Suprapubic skin (tissue), 3 donors: ENCODE measurements at regions not wholly inside any gene's neighbourhood (a gene's known extent, or its start where the extent isn't known, plus 50 kb on each side); places are given as distances from the start of the nearest gene placed in this dataset.

Experiments used
- POLR2A ChIP-seq, 2 donors: fragments of 450-650 bp; IDR thresholded peaks; one replicate each; pipeline ENCODE4 v1.6.1; 2017; ENCODE audit warnings: antibody characterized with exemption in 2 of 2, mild to moderate bottlenecking in 2 of 2, moderate library complexity in 2 of 2
- TF ChIP-seq, protein P1 (sequence below), 2 donors: fragments of 200-600 bp in 1 of 2; fragments of 450-650 bp in 1 of 2; sonication (generic) in 1 of 2; IDR thresholded peaks; one replicate each; pipeline ENCODE4 v1.5.1; 2016 to 2019; ENCODE audit warnings: antibody characterized with exemption in 2 of 2, mild to moderate bottlenecking in 1 of 2, moderate library complexity in 1 of 2

DNA sequence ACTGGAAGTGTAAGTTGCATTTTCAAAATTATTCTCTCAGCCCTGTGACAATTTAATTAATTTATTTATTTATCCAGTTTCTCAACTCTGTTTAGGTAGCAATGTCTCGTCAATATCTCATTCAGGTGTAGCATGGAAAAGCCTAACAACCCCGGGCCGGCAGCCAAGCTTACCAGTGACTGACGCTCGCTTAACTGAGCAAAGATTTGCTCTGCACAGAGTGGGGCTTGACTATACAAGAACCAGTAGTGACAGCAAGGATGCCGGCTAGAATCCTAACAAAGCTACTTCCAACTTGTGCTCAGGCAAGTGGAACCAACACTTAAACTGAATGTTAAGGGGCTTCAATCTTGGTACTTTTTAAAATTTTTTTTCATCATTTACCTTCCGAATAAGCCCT is 80.9 kb upstream of the ESRRG start:
- TF ChIP-seq, protein P1, sequence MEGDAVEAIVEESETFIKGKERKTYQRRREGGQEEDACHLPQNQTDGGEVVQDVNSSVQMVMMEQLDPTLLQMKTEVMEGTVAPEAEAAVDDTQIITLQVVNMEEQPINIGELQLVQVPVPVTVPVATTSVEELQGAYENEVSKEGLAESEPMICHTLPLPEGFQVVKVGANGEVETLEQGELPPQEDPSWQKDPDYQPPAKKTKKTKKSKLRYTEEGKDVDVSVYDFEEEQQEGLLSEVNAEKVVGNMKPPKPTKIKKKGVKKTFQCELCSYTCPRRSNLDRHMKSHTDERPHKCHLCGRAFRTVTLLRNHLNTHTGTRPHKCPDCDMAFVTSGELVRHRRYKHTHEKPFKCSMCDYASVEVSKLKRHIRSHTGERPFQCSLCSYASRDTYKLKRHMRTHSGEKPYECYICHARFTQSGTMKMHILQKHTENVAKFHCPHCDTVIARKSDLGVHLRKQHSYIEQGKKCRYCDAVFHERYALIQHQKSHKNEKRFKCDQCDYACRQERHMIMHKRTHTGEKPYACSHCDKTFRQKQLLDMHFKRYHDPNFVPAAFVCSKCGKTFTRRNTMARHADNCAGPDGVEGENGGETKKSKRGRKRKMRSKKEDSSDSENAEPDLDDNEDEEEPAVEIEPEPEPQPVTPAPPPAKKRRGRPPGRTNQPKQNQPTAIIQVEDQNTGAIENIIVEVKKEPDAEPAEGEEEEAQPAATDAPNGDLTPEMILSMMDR (IDR thresholded peaks at IDR 0.05), result no peak
- TF ChIP-seq POLR2A (IDR thresholded peaks at IDR 0.05), result no peak
